AG09309 (cell line): ENCODE measurements at regions not wholly inside any gene's neighbourhood (a gene's known extent, or its start where the extent isn't known, plus 50 kb on each side); places are given as distances from the start of the nearest gene placed in this dataset.
"Not testable (repeated sequence)": the region's sequence is repeated elsewhere in the genome, so short reads cannot be mapped to it uniquely, and the experiment has no call there.

Experiments
- DNase-seq: peaks from one replicate; pipeline ENCODE4 v3.0.0-alpha.2; 2010; ENCODE audit warnings: low read depth
- H3K4me3 ChIP-seq: 2 replicates; pipeline ENCODE4 v1.5.1; 2011; ENCODE audit warnings: mild to moderate bottlenecking, low read depth, low read length, moderate library complexity; ENCODE audit not compliant: control insufficient read depth
- TF ChIP-seq, protein P1 (sequence below): IDR thresholded peaks from 2 replicates; pipeline ENCODE4 v1.5.1; 2011; ENCODE audit warnings: mild to moderate bottlenecking, low read depth, low read length, inconsistent platforms; ENCODE audit not compliant: insufficient read depth, control insufficient read depth; ENCODE audit errors: missing control alignments

DNA sequence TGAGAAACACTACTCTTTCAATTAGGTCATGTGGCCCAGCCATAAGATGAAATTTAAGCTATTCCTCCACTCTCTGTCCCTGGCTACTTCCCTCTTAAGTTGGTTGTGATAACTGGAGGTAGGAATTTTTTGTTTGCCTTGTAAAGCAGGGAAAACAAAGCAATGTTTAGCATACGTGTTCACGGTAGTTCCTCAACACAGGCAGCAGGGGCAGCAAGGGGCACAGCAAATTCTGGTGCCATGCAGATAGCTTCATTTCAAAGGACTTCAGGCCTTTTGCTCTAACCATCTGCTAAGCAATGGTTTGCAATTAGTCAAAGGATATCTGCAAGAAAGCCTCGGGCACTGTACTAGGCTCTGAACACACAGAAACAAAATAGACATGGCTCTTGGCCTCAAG, 330.2 kb downstream of the ZIC3 start:
- TF ChIP-seq, protein P1, sequence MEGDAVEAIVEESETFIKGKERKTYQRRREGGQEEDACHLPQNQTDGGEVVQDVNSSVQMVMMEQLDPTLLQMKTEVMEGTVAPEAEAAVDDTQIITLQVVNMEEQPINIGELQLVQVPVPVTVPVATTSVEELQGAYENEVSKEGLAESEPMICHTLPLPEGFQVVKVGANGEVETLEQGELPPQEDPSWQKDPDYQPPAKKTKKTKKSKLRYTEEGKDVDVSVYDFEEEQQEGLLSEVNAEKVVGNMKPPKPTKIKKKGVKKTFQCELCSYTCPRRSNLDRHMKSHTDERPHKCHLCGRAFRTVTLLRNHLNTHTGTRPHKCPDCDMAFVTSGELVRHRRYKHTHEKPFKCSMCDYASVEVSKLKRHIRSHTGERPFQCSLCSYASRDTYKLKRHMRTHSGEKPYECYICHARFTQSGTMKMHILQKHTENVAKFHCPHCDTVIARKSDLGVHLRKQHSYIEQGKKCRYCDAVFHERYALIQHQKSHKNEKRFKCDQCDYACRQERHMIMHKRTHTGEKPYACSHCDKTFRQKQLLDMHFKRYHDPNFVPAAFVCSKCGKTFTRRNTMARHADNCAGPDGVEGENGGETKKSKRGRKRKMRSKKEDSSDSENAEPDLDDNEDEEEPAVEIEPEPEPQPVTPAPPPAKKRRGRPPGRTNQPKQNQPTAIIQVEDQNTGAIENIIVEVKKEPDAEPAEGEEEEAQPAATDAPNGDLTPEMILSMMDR = no peak
- H3K4me3 ChIP-seq = no peak overlapping the region
- no peak for DNase-seq

DNA sequence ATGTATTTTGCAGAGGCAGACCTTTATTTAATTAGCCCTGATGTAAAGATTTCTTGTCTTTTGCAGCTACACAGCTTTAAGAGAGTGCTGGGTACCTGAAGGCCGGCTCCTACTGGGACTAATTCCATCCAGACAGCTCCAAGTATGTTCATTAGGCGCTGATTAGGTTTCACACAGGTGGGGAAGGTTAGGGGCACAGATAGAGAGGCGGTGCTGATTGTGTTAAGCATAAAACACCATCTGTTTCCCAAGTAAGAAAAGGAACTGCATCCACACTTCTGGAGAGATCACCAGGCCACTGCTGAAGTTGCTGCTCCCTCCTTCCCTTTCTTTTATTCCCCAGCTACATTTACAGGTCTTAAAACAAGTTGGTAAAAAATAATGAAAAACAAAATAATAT, 349.5 kb downstream of the ZIC3 start:
- no peak overlapping the region for H3K4me3 ChIP-seq
- TF ChIP-seq, protein P1 = no peak
- DNase-seq = no peak

DNA sequence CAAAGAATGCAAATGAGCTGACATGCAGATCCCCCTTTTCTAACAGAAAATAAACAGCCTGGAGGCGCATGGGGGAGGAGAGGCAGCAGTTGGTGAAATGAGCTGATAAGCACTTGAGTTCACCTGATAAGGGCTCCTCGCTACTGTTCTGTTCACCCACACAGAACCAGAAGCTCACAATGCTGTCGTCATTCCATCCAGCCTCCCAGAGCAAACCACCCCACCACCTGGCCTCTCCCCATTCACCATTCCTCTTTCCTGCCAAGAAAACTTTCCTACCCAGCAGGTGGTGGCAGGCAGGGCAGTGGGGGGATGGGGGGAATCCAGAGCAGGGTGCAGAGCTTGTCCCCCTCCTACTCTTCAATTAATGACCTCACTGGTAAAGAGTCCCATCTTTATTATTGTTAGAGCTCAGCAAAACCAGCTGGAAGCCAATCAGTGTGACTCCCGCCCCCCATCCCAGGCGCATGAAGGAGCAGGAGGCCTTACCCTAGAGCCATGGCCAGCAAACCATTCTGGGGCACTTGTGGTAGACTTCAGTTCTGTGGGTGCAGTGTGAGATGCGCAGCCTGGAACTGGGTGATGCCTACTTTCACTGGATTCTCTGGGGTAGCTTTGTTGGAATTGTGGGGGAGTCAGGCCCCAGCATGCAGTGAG, 350.3 kb downstream of the ZIC3 start:
- DNase-seq = no peak
- H3K4me3 ChIP-seq = no peak overlapping the region
- TF ChIP-seq, protein P1 = no peak

DNA sequence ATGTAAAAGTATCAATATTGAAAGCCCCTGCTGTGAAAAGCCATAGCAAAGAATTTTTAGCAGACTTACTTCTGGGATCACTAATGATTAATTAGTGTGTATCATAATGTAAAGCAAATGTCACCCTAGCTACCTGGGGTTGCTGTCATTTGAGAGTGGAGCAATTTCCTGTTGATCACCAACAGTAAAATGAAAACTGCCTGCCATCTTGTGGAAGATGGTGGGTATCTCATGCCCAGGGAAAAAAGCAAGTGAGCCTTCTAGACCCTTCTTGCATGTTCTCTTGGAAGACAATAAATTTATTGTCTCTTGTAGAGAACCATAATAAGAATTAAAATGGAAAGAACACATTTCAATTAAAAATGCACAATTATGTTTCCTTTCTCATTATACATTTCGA, 360.2 kb downstream of the ZIC3 start:
- TF ChIP-seq, protein P1 = no peak
- H3K4me3 ChIP-seq = no peak overlapping the region
- no peak for DNase-seq

DNA sequence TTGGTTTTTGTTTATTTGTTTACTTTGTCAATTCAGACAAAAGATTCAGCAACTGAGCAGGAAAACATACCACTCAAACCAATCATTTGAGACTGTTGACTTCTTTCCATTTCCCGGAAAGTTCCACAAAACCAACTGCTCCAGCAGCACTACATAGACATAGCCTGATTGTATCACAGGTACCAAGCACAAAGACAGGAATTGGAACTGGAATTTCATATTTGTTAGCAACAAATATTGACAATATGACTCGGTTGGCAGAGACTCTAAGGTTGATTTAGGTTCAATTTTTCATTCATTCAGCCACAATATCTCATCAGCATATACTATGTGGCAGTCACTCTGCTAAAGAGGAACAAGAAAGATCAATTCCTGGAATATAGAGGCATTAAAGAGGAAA, 364.0 kb downstream of the ZIC3 start:
- DNase-seq = no peak
- no peak overlapping the region for H3K4me3 ChIP-seq
- TF ChIP-seq, protein P1 = no peak

DNA sequence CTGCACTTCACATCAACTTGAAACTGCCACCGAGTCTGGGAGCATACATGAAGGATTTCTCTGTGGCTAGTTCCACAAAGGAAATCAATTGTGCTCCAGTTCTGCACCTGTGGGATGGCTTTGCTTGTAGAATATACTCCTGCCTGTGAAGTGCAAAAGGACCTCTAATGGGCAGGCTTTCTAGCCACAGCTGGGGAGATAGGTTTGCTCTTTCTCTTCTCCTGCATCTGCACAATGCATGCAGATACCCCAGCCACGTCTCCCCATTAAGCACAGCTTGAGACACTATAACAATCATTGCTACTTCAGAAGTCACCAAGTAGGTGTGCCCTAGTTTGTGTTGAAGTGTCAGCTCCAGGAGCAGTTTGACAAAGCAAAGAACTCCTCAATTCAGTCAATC, 364.6 kb downstream of the ZIC3 start:
- DNase-seq = no peak
- TF ChIP-seq, protein P1 = no peak
- no peak overlapping the region for H3K4me3 ChIP-seq

DNA sequence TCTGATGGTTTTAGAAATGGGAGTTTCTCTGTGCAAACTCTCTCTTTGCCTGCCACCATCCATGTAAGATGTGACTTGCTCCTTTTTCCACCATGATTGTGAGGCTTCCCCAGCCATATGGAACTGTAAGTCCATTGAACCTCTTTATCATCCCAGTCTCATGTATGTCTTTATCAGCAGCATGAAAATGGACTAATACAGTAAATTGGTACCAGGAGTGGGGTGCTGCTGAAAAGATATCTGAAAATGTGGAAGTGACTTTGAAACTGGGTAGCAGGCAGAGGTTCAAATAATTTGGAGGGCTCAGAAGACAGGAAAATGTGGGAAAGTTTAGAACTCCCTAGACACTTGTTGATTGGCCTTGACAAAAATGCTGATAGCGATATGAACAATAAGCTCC, 368.3 kb downstream of the ZIC3 start:
- DNase-seq, H3K4me3 ChIP-seq: not testable (repeated sequence)

DNA sequence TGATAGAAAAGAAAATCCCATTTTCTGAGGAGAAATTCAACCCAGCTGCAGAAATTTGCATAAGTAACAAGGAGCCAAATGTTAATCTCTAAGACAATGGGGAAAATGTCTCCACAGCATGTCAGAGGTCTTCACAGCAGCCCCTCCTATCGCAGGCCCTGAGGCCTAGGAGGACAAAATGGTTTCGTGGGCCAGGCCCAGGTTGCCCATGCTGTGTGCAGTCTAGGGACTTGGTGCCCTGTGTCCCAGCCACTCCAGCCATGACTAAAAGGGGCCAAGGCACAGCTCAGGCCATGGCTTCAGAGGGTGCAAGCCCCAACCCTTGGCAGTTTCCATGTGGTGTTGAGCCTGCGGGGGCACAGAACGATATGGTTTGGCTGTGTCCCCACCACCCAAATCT, 369.0 kb downstream of the ZIC3 start:
- DNase-seq, H3K4me3 ChIP-seq: not testable (repeated sequence)
